ENCODE measurements at regions not wholly inside any gene's neighbourhood (a gene's known extent, or its start where the extent isn't known, plus 50 kb on each side); places are given as distances from the start of the nearest gene placed in this dataset.

GRCh38 chr2:2832657-2833056, 501.6 kb upstream of the MYT1L start:
- TF ChIP-seq ZNF70 (CRISPR knock-in tag; IDR thresholded peaks at IDR 0.05): no peak
- no peak for TF ChIP-seq PATZ1 (CRISPR knock-in tag; IDR thresholded peaks at IDR 0.05; ENCODE audit: borderline replicate concordance)
- TF ChIP-seq ZFP30 (CRISPR knock-in tag; IDR thresholded peaks at IDR 0.05): no peak
- TF ChIP-seq CSRNP3 (CRISPR knock-in tag; IDR thresholded peaks at IDR 0.05): no peak
- no peak for TF ChIP-seq CREB5 (CRISPR knock-in tag; IDR thresholded peaks at IDR 0.05; ENCODE audit: low read depth)
- no peak for TF ChIP-seq ISL1 (CRISPR knock-in tag; IDR thresholded peaks at IDR 0.05)
- no peak for TF ChIP-seq RARB (CRISPR knock-in tag; IDR thresholded peaks at IDR 0.05)
- no peak for TF ChIP-seq ZC3H10 (CRISPR knock-in tag; IDR thresholded peaks at IDR 0.05)

Measured in SK-N-SH treated with all-trans-retinoic acid at 6 μM for 48 hours (cell line).